GM19324 (cell line): ENCODE measurements at regions not wholly inside any gene's neighbourhood (a gene's known extent, or its start where the extent isn't known, plus 50 kb on each side); places are given as distances from the start of the nearest gene placed in this dataset.

ENCODE experiments used
- ATAC-seq: cut with Tn5 transposase; IDR thresholded peaks from one replicate; pipeline ENCODE4 v1.9.1; 2021; ENCODE audit warnings: mild to moderate bottlenecking, moderate library complexity; ENCODE audit not compliant: unreplicated experiment, low FRiP score

- ATAC-seq, result no peak
These were observed 53.9 kb downstream of the FOXL1 start for GRCh38 chr16:86632206-86632605.

GRCh38 chr16:86632944-86633343 lies 54.6 kb downstream of the FOXL1 start:
- no peak for ATAC-seq

DNA sequence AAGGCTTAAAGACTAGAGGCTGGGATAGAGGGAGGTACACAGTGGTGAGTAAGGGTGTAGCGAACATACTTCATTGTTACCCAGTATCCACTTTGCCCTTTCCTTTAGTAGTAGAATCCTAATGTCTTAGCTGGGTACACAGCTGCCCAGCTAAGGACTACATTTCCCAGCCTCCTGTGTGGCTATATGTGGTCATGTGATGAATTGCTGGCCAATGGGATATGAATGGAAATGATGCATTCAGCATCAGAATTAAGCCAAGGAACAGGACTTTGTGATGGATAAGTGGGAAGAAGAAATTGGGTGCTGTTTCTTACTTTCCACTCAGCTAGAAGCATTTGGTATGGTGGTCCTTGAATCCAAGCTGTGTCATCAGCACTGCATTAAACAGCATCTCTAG lies 55.9 kb downstream of the FOXL1 start:
- ATAC-seq, result no peak

DNA sequence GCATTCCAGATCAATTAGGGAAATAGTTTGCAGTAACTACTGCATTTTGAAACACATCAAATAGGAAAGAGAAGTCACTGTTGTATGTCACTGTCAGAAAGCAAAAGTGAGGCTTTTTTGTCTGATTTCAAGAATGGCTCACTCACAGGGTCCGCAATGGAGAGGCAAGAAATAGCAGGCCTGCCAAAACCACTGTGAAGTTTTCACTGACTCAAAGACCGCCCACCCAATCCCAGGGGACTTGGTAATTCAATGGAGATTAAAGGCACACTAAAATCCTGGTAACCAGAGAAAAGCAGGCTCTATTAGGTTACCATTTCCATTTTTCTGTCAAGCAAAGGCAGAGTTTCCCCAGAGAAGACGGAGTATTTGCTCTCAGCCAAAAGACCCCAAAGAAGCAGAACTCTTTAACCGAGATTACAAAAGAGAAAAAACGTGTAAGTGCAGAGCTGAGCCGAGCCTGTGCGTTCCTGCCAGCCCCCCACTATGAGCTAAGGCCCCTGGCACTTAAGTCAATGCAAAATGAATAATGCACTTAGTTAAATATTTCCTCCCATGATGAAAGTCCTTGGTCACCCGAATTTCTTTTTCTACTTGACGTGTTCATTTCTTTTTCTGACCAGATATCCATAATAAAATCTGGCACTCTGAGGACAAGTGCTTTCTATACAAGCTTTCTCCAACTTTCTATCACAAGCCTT lies 57.0 kb downstream of the FOXL1 start:
- ATAC-seq, result no peak

GRCh38 chr16:86635926-86636325 lies 57.6 kb downstream of the FOXL1 start:
- no peak for ATAC-seq

DNA sequence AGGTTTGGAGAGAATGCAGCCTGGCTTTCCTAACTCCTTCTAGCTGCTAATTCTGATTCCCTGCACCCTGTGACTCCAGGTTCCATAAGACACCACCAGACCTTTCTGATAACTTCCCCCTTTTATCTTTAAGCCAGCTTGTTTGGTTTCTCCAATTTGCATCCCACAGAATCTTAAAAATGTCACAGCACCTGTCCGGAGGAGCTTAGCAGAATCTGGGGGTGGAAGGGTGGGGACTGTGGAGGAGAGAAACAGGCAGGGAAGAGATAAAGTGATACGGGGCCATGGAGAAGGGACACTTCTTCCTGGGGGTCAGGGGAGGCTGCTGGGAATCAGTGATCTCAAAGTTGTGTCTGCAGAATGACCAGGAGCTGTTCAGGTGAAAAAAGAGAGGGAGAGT lies 59.4 kb downstream of the FOXL1 start:
- ATAC-seq, result no peak

DNA sequence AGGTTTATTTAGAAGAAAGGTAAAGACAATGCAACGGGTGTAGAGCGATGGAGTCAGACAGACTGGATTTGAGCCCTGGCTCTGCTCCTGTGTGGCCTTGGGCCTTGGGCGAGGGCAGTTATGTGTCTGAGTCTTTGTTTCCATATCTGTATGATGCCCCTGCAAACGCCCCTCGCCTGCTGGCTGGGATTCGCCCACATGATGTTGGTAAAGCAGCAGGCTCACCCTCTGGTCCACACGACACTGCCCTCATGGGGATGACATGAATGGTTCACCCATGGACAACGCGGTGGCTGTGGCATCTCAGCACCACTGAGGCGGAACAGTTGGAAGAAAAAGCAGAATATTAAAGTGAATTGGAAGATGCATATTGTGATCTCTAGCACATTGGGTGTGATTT lies 60.3 kb downstream of the FOXL1 start:
- ATAC-seq, result no peak

DNA sequence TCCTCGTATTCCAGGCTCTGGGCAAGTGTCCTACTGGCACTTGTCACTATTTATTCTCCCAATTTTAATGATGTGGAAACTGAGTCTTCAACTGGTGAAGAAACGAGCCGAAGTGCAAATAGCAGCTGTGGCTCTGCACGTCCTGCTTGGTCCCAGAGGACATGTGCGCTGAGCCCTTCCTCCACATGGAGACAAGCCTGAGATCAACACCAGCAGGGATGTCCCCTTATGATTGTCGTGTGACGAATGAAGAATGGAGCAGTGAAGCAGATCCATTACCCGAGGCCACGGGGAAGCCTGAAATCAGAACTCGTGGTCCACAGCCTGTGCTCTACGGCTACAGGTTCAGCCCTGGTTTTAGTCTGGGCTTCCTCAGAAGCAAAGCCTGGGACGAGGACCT lies 61.0 kb downstream of the FOXL1 start:
- ATAC-seq, result no peak

GRCh38 chr16:86640265-86640843 lies 62.0 kb downstream of the FOXL1 start:
- no peak for ATAC-seq

DNA sequence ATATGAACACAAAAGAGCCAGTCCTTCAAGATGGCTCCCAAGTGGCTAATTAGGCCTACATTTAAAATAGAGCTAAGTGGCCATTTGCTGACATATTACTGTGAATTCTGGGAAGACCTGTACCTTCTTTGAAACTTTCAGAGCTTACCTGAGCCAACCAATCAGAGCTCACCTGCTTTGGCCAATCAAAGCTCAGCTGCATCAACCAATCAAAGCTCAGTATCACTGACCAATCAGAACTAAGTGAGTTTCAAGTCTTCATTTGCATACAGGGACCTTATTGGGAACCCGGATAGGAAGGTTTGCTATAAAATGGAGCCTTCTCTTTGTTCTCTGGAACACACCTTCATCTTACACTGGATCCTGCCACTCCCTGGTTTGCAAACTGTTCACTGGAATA lies 63.7 kb downstream of the FOXL1 start:
- ATAC-seq, result no peak

DNA sequence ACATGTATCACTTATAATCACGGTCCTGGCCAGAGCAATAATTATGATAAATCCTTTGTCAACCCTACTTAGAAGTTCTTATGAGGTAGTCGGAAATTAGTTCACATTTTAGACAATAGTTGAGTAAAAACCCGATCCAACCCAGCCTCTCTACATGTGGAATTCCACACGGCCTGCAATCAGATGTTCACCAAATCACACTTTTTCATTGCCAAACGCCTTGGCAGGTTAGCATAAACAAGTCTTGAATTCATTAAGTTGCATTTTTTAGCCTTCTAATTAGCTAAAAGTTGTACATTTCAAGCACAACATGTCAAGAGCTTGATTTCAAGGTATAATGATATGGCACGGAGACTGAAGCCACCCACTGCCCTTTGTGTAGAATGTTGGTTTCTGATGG lies 65.3 kb downstream of the FOXL1 start:
- no peak for ATAC-seq

DNA sequence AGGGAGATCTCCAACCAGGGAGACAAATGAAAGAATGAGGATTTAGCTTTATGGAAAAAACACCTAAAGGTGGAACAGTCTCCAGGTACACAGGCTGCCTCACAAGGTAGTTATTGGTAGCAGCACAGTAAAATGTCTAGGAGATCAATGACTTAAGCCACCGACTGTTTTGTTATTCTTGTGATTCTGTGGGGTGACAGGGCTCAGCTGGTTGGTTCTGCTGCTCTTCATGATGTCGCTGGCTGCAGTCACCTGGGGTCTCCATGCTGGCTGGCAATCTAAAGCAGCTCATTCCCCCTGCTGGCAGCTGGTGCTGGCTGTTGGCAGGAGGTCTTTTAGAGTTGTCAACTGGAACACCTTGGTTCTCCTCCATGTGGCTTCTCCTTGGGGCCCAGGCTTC lies 69.2 kb downstream of the FOXL1 start:
- ATAC-seq, result no peak

- ATAC-seq, result no peak
These were observed 71.5 kb downstream of the FOXL1 start for GRCh38 chr16:86649875-86650274.

- no peak for ATAC-seq
These were observed 72.8 kb downstream of the FOXL1 start for GRCh38 chr16:86651013-86651627.

DNA sequence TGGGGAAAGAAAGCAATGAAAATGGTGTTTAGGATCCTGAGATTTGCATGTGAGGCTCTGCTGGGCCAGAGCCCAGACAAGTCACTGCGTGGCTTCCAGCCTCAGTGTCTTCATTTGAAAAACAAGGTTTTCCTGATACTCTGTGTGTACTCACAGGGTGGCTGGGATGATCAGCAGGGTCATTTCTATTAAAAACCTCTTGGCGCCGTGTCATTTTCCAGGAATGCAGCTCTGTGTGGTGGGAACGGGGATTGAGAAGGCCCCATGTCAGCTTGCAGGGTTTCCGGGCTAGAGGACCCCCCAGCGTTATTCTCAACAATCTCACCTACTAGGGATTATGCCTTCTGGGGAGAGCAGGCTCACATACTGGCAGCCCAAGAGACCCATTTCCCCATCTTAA lies 73.5 kb downstream of the FOXL1 start:
- ATAC-seq, result no peak

DNA sequence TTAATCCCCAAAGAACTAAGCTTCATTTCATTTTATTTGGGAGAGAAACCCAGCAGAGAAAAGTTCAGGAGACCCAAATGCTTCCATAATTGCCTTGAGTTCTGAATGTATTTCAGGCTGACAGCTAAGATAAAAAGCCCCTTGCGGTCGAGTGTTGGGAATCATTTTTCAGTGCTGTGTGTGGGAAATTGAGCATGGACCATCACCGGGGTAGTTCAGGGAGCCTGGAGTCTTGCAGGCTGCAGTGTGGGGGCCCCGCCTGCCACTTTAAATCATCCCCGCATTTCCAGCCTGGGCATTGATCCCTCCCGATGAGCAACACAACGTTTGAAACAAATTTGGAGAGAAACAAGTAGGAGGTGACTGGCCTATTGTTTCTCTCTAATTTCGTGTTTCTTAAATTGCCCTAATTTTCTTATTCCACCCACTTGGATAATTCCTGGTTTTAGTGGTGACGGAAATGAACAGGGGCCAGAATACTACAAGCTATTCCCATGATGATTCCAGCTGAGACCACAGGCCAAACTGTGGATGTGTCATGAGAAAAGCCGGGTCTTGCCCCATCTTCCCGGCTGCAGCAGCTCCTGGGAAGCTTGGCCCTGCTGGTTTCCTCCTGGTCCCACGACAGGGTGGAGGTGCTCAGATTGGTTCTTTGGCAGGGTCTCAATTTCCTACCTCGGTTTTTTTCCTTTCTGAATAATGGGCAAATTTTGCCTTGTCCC lies 75.1 kb downstream of the FOXL1 start:
- no peak for ATAC-seq

DNA sequence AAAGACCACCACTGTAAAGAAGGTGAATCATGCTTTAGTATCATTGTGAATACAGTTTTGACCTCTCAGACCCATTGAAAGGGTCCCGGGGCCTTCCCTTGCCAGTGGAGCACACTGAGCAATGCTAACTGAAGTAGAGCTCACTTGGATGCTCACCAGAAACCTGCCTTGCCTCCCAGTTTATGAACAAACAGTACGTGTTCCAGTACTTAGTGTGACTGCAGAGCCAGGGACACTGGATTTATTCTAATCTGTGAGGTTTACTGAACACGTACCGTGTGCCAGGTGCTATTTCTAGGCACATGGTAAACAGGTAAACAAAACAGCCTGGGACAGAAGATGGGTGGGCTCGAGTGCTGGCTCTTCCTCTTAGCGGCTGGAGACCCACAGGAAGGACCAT lies 79.6 kb downstream of the FOXL1 start:
- ATAC-seq, result no peak

DNA sequence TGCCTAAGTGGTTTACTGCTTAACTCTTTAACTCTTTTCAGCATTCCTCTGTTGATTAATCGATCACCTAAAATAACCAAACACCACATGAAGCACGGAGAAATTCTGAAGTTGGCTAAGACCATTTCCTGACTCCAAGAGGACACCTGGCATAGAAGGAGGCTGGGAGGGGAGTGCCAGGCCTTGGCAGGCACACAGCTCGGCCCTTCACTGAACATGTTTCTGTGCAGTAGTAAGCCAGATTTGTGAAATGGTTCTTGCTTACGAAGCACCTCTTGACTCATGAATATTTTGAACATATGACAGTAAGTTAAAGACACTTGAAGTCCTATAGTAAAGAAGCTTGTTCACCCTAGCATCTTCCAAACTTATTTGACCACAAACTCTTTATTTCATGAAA lies 82.3 kb downstream of the FOXL1 start:
- no peak for ATAC-seq

DNA sequence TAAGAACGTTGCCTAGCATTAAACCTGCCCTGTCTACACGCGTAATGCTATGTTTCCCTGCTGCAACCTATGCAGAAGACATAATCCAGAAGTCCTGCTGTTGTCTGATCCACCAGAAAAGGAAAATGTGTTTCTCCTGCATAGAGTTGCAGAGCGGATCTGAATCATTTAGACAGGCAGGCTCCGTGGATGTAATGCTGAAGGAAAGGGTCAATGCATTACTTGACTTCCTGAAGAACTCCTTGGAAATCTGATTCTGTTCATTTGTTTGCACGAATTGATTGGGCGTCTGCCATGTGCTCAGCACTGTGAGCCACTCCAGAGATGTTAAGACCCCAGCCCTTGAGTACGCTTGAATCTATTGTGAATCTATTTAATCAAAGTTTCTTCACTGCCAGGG lies 83.4 kb downstream of the FOXL1 start:
- ATAC-seq, result no peak

DNA sequence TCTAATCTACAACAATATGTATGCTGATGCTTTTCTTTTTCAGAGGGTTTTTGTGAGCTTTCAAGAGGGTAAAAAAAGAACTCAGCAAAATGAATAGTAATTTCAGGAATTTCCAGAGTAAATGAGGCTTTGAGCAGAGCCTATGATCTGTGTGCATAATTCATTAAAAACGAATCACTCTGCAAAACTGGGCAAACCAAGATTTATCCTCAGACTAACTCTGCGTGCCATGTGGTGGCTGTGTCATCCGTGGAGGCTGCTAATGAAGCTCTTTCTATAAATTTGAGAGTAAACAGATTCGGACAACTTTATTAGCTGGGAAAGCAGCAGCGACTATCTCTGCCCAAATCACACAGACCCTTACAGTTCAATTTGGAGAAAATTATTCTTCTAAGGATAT lies 83.8 kb downstream of the FOXL1 start:
- ATAC-seq, result no peak

DNA sequence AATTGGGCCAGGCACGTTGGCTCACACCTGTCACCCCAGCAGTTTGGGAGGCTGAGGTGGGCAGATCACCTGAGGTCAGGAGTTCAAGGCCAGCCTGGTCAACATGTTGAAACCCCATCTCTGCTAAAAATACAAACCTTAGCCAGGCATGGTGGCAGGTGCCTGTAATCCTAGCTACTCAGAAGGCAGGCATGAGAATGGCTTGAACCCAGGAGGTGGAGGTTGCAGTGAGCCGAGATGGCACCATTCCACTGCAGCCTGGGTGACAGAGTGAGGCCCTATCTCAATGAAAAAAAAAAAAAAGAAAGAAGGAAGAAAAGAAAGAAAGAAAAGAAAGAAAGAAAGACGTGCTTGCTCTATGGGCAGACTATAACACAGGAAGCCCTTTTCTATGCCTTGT lies 84.4 kb downstream of the FOXL1 start:
- ATAC-seq, result no peak
